Adrenal gland (tissue), 9 donors: ENCODE measurements at regions not wholly inside any gene's neighbourhood (a gene's known extent, or its start where the extent isn't known, plus 50 kb on each side); places are given as distances from the start of the nearest gene placed in this dataset.

ENCODE experiments used
- DNase-seq, 7 donors: peaks; one replicate each; pipeline ENCODE4 v3.0.0-alpha.2; 2019 to 2020
- H3K27ac ChIP-seq, 5 donors: fragments of 200-600 bp; sonication (generic) in 4 of 5; 1 replicate in 3 of 5; 2 replicates in 2 of 5; pipeline versions ENCODE4 v1.5.1 to v1.8.0; 2016 to 2020; ENCODE audit warnings: mild to moderate bottlenecking in 1 of 5
- H3K27me3 ChIP-seq: fragments of 200-600 bp; 2 replicates; pipeline ENCODE4 v1.8.0; 2021
- H3K36me3 ChIP-seq, 2 donors: fragments of 200-600 bp; replicated peaks in 1 of 2; 1 replicate in 1 of 2; 2 replicates in 1 of 2; pipeline versions ENCODE4 v1.5.1 to v1.8.0; 2018 to 2022
- H3K4me1 ChIP-seq, 2 donors: fragments of 200-600 bp; replicated peaks in 1 of 2; 1 replicate in 1 of 2; 2 replicates in 1 of 2; pipeline versions ENCODE4 v1.5.1 to v1.8.0; 2018 to 2021
- H3K4me3 ChIP-seq, 4 donors: fragments of 200-600 bp; sonication (generic) in 3 of 4; one replicate each; pipeline ENCODE4 v1.5.1; 2016 to 2018
- H3K9me3 ChIP-seq, 3 donors: fragments of 200-600 bp; sonication (generic) in 1 of 3; replicated peaks in 1 of 3; 1 replicate in 2 of 3; 2 replicates in 1 of 3; pipeline versions ENCODE4 v1.5.1 to v1.8.0; 2016 to 2021
- POLR2A ChIP-seq, 2 donors: fragments of 450-650 bp; IDR thresholded peaks; one replicate each; pipeline ENCODE4 v1.6.1; 2017; ENCODE audit warnings: antibody characterized with exemption in 2 of 2, mild to moderate bottlenecking in 2 of 2, moderate library complexity in 1 of 2
- WGBS, 4 donors: extraction: QIAGEN DNeasy Blood & Tissue Kit in 2 of 4; methylation state at CpG; one replicate each; pipeline versions ENCODE4 v1.1.5 to v1.1.7; 2013 to 2017; 5-methylcytosine and 5-hydroxymethylcytosine counted together
- intact Hi-C, 2 donors: fragments of 100-400 bp; cut with DNase I; formaldehyde crosslinking; loops; one replicate each; pipeline versions ENCODE4 v1.14.1 to v1.15.0; 2022 to 2023
- TF ChIP-seq, protein P1 (sequence below), 6 experiments: fragments of 450-650 bp in 4 of 6; fragments of 200-600 bp in 2 of 6; sonication (generic) in 1 of 6; IDR thresholded peaks; 1 replicate in 5 of 6; 2 replicates in 1 of 6; pipeline versions ENCODE4 v1.5.1 to v1.8.0; 2016 to 2021; ENCODE audit warnings: antibody characterized with exemption in 6 of 6, mild to moderate bottlenecking in 2 of 6, moderate library complexity in 1 of 6
- donor health status: healthy with polysubstance abuse.
- donor health status: Bipolar disorder and iron deficiency.
- donor health status: DM: yes; HTN: yes; CAD: no.
- donor health status: DM: no; HTN: no; CAD: no.
- donor health status: DM: no; HTN: no; CAD: no.

DNA sequence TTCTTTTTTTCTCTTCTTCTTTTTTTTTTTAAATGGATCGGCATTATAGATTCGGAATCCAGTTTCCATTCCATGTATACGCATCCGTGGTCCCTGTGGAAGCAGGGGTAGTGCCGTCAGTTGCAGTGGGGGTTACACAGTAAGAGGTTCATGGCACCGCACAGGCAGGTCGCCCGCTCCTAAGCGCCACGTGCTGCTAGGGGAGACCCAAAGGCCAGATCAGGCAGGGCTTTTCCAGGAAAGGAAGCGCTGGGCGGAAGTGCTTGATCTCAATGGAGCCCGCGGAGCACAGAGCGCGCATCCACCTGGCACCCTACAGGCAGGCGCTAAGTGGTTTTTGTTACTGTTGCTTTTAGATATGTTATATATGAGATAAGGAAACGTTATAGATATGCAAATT is 174.8 kb upstream of the OR13F1 start:
- H3K27ac ChIP-seq = no peak overlapping the region
- TF ChIP-seq, protein P1, sequence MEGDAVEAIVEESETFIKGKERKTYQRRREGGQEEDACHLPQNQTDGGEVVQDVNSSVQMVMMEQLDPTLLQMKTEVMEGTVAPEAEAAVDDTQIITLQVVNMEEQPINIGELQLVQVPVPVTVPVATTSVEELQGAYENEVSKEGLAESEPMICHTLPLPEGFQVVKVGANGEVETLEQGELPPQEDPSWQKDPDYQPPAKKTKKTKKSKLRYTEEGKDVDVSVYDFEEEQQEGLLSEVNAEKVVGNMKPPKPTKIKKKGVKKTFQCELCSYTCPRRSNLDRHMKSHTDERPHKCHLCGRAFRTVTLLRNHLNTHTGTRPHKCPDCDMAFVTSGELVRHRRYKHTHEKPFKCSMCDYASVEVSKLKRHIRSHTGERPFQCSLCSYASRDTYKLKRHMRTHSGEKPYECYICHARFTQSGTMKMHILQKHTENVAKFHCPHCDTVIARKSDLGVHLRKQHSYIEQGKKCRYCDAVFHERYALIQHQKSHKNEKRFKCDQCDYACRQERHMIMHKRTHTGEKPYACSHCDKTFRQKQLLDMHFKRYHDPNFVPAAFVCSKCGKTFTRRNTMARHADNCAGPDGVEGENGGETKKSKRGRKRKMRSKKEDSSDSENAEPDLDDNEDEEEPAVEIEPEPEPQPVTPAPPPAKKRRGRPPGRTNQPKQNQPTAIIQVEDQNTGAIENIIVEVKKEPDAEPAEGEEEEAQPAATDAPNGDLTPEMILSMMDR (IDR thresholded peaks at IDR 0.05) = no peak
- TF ChIP-seq POLR2A (IDR thresholded peaks at IDR 0.05) = no peak
- no peaks in the 10 kb centered on the region for H3K9me3 ChIP-seq
- WGBS, 4 donors = 87 to 93% (median 89%) methylated on average over 18 of the region's 18 CpGs
- DNase-seq = no peak
- H3K36me3 ChIP-seq = no peaks in the 10 kb centered on the region
- no peaks in the 10 kb centered on the region for H3K4me1 ChIP-seq
- no peak overlapping the region for H3K4me3 ChIP-seq
- intact Hi-C loops = no loop called here
- no peaks in the 10 kb centered on the region for H3K27me3 ChIP-seq

DNA sequence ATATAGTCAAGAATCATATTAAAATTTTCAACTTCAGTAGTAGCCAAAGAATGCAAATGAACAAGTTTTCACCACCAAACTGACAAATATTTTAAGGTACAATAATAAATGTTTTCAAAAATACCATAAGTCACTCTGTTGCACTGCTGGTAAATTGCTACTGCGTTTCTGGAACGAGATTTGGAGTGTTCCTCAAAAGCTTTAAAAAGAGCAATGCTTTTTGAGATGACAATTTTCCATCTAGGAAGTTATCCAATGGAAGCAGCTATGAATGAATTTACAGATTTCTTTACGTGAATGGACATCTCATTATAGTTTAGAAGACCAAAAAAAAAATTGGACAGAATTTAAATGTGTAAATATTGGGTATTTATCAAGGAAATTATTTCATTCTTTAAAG is 173.2 kb upstream of the OR13F1 start:
- H3K36me3 ChIP-seq = no peaks in the 10 kb centered on the region
- TF ChIP-seq, protein P1 (IDR thresholded peaks at IDR 0.05) = no peak
- TF ChIP-seq POLR2A (IDR thresholded peaks at IDR 0.05) = no peak
- 58 to 70% (median 59%) methylated on average over 3 of the region's 3 CpGs for WGBS, 4 donors
- H3K9me3 ChIP-seq = no peaks in the 10 kb centered on the region
- H3K4me1 ChIP-seq = no peaks in the 10 kb centered on the region
- intact Hi-C loops = no loop called here
- no peak overlapping the region for H3K4me3 ChIP-seq
- H3K27me3 ChIP-seq = no peaks in the 10 kb centered on the region
- no peak for DNase-seq
- no peak overlapping the region for H3K27ac ChIP-seq

DNA sequence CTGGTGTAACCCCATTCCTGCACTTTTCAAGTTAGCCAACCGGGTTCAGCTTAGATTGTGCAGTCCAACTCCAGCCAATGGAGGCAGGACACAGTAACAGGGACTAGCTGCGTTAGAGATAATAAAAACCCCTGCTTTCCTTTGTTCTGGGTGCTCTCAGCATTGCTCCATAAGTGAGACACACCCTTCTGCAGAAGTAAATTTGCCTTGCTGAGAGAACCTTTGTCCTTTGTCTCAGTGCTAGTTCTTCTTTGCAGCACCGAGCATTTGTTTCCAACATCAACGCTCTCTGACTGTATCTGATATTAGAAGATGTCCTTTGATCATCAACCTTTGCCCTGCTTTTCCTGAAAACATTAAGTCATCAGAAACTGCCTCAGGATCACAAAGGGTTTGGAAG is 169.5 kb upstream of the OR13F1 start:
- H3K36me3 ChIP-seq = no peaks in the 10 kb centered on the region
- H3K9me3 ChIP-seq = no peaks in the 10 kb centered on the region
- no peaks in the 10 kb centered on the region for H3K4me1 ChIP-seq
- 69 to 79% (median 76%) methylated on average over 4 of the region's 4 CpGs for WGBS, 4 donors
- no peak for TF ChIP-seq POLR2A (IDR thresholded peaks at IDR 0.05)
- TF ChIP-seq, protein P1 (IDR thresholded peaks at IDR 0.05) = no peak
- H3K27ac ChIP-seq = no peak overlapping the region
- intact Hi-C loops = no loop called here
- no peaks in the 10 kb centered on the region for H3K27me3 ChIP-seq
- no peak overlapping the region for H3K4me3 ChIP-seq
- DNase-seq = no peak

DNA sequence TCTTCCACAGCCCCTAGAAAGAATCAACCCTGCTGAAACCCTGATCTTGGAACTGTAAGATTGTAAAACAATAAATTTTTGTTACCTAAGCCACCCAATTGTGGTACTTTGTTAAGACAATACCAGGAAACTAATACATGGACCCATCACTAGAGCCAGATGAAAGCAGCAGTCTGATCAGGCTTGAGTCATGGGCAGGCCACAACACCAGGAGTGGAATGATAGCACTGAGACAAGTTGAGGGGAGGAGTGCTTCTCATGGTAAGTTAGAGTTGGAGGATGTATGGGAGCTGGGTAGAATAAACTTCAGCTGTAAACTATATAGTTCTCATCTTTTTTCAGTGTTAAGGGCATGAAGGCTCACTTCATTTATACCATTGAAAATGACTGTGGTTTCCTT is 164.4 kb upstream of the OR13F1 start:
- intact Hi-C loops = no loop called here

More for the DNA sequence above, 164.4 kb upstream of the OR13F1 start:
- Histone ChIP-seq H3K27me3 (no peaks in the 10 kb centered on the region), H3K4me3 (no peak overlapping the region), H3K9me3 (no peaks in the 10 kb centered on the region), H3K27ac (no peak overlapping the region), H3K36me3 (no peaks in the 10 kb centered on the region), H3K4me1 (no peaks in the 10 kb centered on the region)
- TF ChIP-seq, protein P1 (IDR thresholded peaks at IDR 0.05) = no peak
- no peak for TF ChIP-seq POLR2A (IDR thresholded peaks at IDR 0.05)
- no peak for DNase-seq
